Ascending aorta (tissue), 2 donors: ENCODE measurements at regions not wholly inside any gene's neighbourhood (a gene's known extent, or its start where the extent isn't known, plus 50 kb on each side); places are given as distances from the start of the nearest gene placed in this dataset.

Experiments used
- DNase-seq, 2 donors: peaks; one replicate each; pipeline ENCODE4 v3.0.0-alpha.2; 2019; ENCODE audit warnings: low spot score in 2 of 2
- H3K27ac ChIP-seq, 2 donors: fragments of 200-600 bp; sonication (generic); one replicate each; pipeline ENCODE4 v1.5.1; 2016 to 2017; ENCODE audit warnings: mild to moderate bottlenecking in 1 of 2
- H3K27me3 ChIP-seq: fragments of 200-600 bp; sonication (generic); one replicate; pipeline ENCODE4 v1.5.1; 2017
- H3K36me3 ChIP-seq, 2 donors: fragments of 200-600 bp; sonication (generic); one replicate each; pipeline ENCODE4 v1.5.1; 2016
- H3K4me1 ChIP-seq, 2 donors: fragments of 200-600 bp; sonication (generic); one replicate each; pipeline ENCODE4 v1.5.1; 2016 to 2017; ENCODE audit warnings: mild to moderate bottlenecking in 1 of 2
- H3K4me3 ChIP-seq, 2 donors: fragments of 200-600 bp; sonication (generic); one replicate each; pipeline ENCODE4 v1.5.1; 2016 to 2017; ENCODE audit warnings: mild to moderate bottlenecking in 1 of 2
- H3K9me3 ChIP-seq, 2 donors: fragments of 200-600 bp; sonication (generic); one replicate each; pipeline ENCODE4 v1.5.1; 2016
- intact Hi-C: fragments of 100-400 bp; cut with DNase I; formaldehyde crosslinking; loops from one replicate; pipeline ENCODE4 v1.15.1; 2023
- TF ChIP-seq, protein P1 (sequence below), 3 experiments: fragments of 200-600 bp in 2 of 3; fragments of 450-650 bp in 1 of 3; sonication (generic) in 2 of 3; IDR thresholded peaks; one replicate each; pipeline ENCODE4 v1.5.1; 2016 to 2019; ENCODE audit warnings: antibody characterized with exemption in 3 of 3, mild to moderate bottlenecking in 1 of 3, moderate library complexity in 1 of 3

DNA sequence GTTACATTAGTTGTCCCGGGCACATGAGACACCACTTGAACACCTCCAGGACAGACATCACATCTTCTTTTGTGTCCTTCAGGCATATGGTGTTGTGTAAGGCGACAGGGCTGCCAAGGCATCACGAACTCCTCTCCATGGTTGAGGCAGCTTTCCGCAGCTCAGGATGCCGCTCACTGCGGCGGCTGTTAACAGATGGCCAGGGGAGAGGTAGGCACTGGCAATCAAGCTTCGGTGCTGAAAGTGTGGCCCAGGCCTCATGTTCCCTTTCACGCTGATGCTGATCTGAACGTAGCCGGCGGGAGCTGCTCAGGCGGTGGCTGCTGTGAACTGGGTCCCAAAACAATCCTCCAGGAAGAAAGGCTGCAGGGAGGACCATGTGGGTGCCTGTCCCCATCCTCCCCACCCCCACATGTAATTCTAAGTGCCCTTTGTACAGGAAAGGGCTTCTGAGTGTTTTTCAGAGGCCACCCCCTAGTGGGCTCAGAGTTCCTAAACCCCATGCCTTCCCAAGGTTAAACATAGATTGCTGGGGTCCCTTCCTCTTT lies 287.1 kb upstream of the AJAP1 start:
- no peaks in the 10 kb centered on the region for H3K27me3 ChIP-seq
- TF ChIP-seq, protein P1, sequence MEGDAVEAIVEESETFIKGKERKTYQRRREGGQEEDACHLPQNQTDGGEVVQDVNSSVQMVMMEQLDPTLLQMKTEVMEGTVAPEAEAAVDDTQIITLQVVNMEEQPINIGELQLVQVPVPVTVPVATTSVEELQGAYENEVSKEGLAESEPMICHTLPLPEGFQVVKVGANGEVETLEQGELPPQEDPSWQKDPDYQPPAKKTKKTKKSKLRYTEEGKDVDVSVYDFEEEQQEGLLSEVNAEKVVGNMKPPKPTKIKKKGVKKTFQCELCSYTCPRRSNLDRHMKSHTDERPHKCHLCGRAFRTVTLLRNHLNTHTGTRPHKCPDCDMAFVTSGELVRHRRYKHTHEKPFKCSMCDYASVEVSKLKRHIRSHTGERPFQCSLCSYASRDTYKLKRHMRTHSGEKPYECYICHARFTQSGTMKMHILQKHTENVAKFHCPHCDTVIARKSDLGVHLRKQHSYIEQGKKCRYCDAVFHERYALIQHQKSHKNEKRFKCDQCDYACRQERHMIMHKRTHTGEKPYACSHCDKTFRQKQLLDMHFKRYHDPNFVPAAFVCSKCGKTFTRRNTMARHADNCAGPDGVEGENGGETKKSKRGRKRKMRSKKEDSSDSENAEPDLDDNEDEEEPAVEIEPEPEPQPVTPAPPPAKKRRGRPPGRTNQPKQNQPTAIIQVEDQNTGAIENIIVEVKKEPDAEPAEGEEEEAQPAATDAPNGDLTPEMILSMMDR (IDR thresholded peaks at IDR 0.05): no peak
- no peak overlapping the region for H3K4me3 ChIP-seq
- no peaks in the 10 kb centered on the region for H3K4me1 ChIP-seq
- no peak for DNase-seq
- intact Hi-C loops: no loop called here
- no peak overlapping the region for H3K27ac ChIP-seq
- no peaks in the 10 kb centered on the region for H3K9me3 ChIP-seq
- no peaks in the 10 kb centered on the region for H3K36me3 ChIP-seq

DNA sequence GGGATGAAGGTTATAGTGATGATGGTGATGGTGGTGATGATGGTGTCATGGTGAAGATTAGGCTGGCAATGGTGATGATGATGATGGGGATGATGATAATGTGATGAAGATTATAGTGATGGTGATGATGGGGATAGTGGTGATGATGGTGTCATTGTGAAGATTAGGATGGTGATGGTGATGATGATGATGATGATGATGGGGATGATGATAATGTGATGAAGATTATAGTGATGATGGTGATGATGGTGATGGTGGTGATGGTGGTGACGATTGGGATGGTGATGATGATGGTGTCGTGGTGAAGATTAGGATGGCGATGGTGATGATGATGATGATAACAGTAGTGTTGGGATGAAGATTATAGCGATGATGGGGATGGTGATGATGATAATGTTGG lies 285.1 kb upstream of the AJAP1 start:
- Histone ChIP-seq H3K27ac (no peak overlapping the region), H3K9me3 (no peaks in the 10 kb centered on the region), H3K36me3 (no peaks in the 10 kb centered on the region), H3K4me3 (no peak overlapping the region), H3K4me1 (no peaks in the 10 kb centered on the region), H3K27me3 (no peaks in the 10 kb centered on the region)
- TF ChIP-seq, protein P1 (IDR thresholded peaks at IDR 0.05): no peak
- no peak for DNase-seq
- intact Hi-C loops: no loop called here

DNA sequence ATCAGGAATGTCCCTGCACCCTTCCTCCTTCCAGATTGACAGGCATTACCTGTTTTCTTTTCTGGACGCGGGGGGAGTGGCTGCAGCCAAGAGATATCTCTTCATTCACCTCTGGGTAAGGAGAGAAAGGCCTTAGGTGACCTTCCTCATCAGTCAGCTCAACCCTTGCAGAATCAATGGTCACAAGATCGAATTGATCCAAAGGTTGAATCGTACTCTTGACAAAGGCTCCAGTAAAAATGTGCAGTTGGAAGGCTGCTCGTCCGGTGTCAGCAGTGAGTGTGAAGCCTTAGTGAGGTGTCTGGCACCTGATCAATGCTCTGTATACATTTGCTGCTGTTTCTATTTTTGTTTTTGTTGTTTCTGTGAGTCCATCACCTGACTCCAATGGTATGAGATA lies 282.6 kb upstream of the AJAP1 start:
- intact Hi-C loops: no loop called here
- TF ChIP-seq, protein P1 (IDR thresholded peaks at IDR 0.05): no peak
- Histone ChIP-seq H3K36me3 (no peaks in the 10 kb centered on the region), H3K27me3 (no peaks in the 10 kb centered on the region), H3K4me3 (no peak overlapping the region), H3K4me1 (no peaks in the 10 kb centered on the region), H3K27ac (no peak overlapping the region), H3K9me3 (no peaks in the 10 kb centered on the region)
- no peak for DNase-seq

DNA sequence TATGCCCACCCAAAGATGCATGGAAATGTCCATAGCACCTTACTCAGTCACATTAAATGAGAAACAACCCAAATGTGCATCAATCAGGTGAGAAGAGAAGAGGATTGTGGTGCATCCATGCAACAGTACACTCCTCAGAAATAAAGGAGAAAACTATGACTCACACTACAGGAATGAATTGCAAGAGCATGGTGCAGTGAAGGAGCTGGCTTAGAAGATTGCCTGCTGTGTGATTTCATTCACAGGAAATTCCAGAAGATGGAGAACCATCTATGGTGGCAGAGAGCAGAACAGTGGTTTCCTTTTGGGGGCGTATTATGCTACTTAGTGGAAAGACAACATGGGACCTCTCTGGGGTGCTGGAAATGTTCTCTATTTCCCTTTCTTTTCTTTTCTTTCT lies 278.6 kb upstream of the AJAP1 start:
- TF ChIP-seq, protein P1 (IDR thresholded peaks at IDR 0.05): no peak
- Histone ChIP-seq H3K27ac (no peak overlapping the region), H3K4me3 (no peak overlapping the region), H3K36me3 (no peaks in the 10 kb centered on the region), H3K9me3 (no peaks in the 10 kb centered on the region), H3K4me1 (no peaks in the 10 kb centered on the region), H3K27me3 (no peaks in the 10 kb centered on the region)
- DNase-seq: no peak
- intact Hi-C loops: no loop called here

DNA sequence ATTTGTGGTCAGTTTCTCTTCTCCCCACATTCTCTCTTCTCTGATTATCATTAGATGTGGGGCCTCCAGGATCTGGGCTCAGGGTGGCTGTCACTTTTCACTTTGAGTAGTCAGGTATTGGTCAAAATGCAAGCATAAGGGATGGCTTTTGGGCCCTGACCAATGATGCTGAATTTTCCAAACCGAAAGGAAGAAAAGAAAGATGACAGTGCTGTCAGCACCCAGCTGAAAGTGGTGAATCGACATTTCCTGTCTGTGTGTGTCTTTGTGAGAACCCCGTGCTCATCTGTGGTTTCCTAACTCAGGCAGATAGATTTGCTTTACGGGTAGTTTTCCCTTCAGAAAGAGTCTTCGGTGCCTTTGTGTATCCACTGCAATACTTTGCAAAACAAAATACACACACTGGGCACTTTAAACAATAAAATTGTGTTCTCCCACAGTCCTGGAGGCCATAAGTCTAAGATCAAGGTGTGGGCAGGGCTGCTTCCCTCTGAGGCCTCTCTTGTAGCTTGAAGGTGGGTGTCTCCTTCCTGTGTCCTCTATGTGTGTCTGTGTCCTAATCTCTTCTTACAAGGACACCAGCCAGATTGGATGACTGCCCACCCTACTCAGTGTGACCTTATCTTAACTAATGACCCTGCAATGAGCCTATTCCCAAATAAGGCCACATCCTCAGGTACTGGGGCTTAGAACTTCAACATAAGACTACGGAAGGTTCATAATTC lies 274.8 kb upstream of the AJAP1 start:
- peaks cover 0 to 3% of the 10 kb centered on the region in 2 donors for H3K9me3 ChIP-seq
- TF ChIP-seq, protein P1 (IDR thresholded peaks at IDR 0.05): no peak
- no peaks in the 10 kb centered on the region for H3K36me3 ChIP-seq
- no peak for DNase-seq
- no peak overlapping the region for H3K4me3 ChIP-seq
- intact Hi-C loops: no loop called here
- H3K27me3 ChIP-seq: no peaks in the 10 kb centered on the region
- H3K4me1 ChIP-seq: no peaks in the 10 kb centered on the region
- H3K27ac ChIP-seq: no peak overlapping the region
